ENCODE measurements at regions not wholly inside any gene's neighbourhood (a gene's known extent, or its start where the extent isn't known, plus 50 kb on each side); places are given as distances from the start of the nearest gene placed in this dataset.

- peak; percentile 83 for FAIRE-seq
- TF ChIP-seq POLR2A (IDR thresholded peaks at IDR 0.05; ENCODE audit: low read depth, low read length): no peak
- TF ChIP-seq TAF1 (IDR thresholded peaks at IDR 0.05; ENCODE audit: borderline replicate concordance, low read depth, low read length): no peak
- TF ChIP-seq POLR2AphosphoS5 (IDR thresholded peaks at IDR 0.05; ENCODE audit: low read depth, low read length): no peak
- no peak for DNase-seq (ENCODE audit: insufficient read length)
These were observed 72.3 kb upstream of the TNMD start for GRCh38 chrX:100512471-100512870.

- TF ChIP-seq TAF1 (IDR thresholded peaks at IDR 0.05; ENCODE audit: borderline replicate concordance, low read depth, low read length): no peak
- TF ChIP-seq POLR2AphosphoS5 (IDR thresholded peaks at IDR 0.05; ENCODE audit: low read depth, low read length): no peak
- no peak for TF ChIP-seq POLR2A (IDR thresholded peaks at IDR 0.05; ENCODE audit: low read depth, low read length)
- no peak for FAIRE-seq
- DNase-seq (ENCODE audit: insufficient read length): no peak
These were observed 84.7 kb upstream of the PCDH19 start for GRCh38 chrX:100494646-100495370.

- FAIRE-seq: no peak
These were observed 81.1 kb upstream of the PCDH19 start for GRCh38 chrX:100491174-100491573.

GRCh38 chrX:100487795-100488194 is 77.7 kb upstream of the PCDH19 start:
- DNase-seq (ENCODE audit: insufficient read length) (no peak), FAIRE-seq (no peak)
- TF ChIP-seq POLR2AphosphoS5 (IDR thresholded peaks at IDR 0.05; ENCODE audit: low read depth, low read length) (no peak), POLR2A (IDR thresholded peaks at IDR 0.05; ENCODE audit: low read depth, low read length) (no peak), TAF1 (IDR thresholded peaks at IDR 0.05; ENCODE audit: borderline replicate concordance, low read depth, low read length) (no peak)

More at GRCh38 chrX:100491174-100491573, 81.1 kb upstream of the PCDH19 start:
- no peak for DNase-seq (ENCODE audit: insufficient read length)
- no peak for TF ChIP-seq POLR2A (IDR thresholded peaks at IDR 0.05; ENCODE audit: low read depth, low read length)
- no peak for TF ChIP-seq TAF1 (IDR thresholded peaks at IDR 0.05; ENCODE audit: borderline replicate concordance, low read depth, low read length)
- no peak for TF ChIP-seq POLR2AphosphoS5 (IDR thresholded peaks at IDR 0.05; ENCODE audit: low read depth, low read length)

GRCh38 chrX:100484971-100485370 is 74.9 kb upstream of the PCDH19 start:
- DNase-seq (ENCODE audit: insufficient read length) (no peak), FAIRE-seq (no peak)
- TF ChIP-seq POLR2AphosphoS5 (IDR thresholded peaks at IDR 0.05; ENCODE audit: low read depth, low read length) (no peak), POLR2A (IDR thresholded peaks at IDR 0.05; ENCODE audit: low read depth, low read length) (no peak), TAF1 (IDR thresholded peaks at IDR 0.05; ENCODE audit: borderline replicate concordance, low read depth, low read length) (no peak)

- TF ChIP-seq POLR2AphosphoS5 (IDR thresholded peaks at IDR 0.05; ENCODE audit: low read depth, low read length) (no peak), TAF1 (IDR thresholded peaks at IDR 0.05; ENCODE audit: borderline replicate concordance, low read depth, low read length) (no peak), POLR2A (IDR thresholded peaks at IDR 0.05; ENCODE audit: low read depth, low read length) (no peak)
- FAIRE-seq: no peak
These were observed 69.3 kb upstream of the PCDH19 start for GRCh38 chrX:100479329-100479728.

GRCh38 chrX:100478714-100479306 is 68.7 kb upstream of the PCDH19 start:
- DNase-seq (ENCODE audit: insufficient read length) (no peak), FAIRE-seq (no peak)
- TF ChIP-seq POLR2A (IDR thresholded peaks at IDR 0.05; ENCODE audit: low read depth, low read length): no peak
- no peak for TF ChIP-seq TAF1 (IDR thresholded peaks at IDR 0.05; ENCODE audit: borderline replicate concordance, low read depth, low read length)
- TF ChIP-seq POLR2AphosphoS5 (IDR thresholded peaks at IDR 0.05; ENCODE audit: low read depth, low read length): no peak

More at GRCh38 chrX:100479329-100479728, 69.3 kb upstream of the PCDH19 start:
- no peak for DNase-seq (ENCODE audit: insufficient read length)

- TF ChIP-seq POLR2A (IDR thresholded peaks at IDR 0.05; ENCODE audit: low read depth, low read length): no peak
- no peak for TF ChIP-seq TAF1 (IDR thresholded peaks at IDR 0.05; ENCODE audit: borderline replicate concordance, low read depth, low read length)
- TF ChIP-seq POLR2AphosphoS5 (IDR thresholded peaks at IDR 0.05; ENCODE audit: low read depth, low read length): no peak
- DNase-seq (ENCODE audit: insufficient read length) (no peak), FAIRE-seq (no peak)
These were observed 67.9 kb upstream of the PCDH19 start for GRCh38 chrX:100477958-100478357.

- no peak for FAIRE-seq
- TF ChIP-seq TAF1 (IDR thresholded peaks at IDR 0.05; ENCODE audit: borderline replicate concordance, low read depth, low read length) (no peak), POLR2A (IDR thresholded peaks at IDR 0.05; ENCODE audit: low read depth, low read length) (no peak)
- DNase-seq (ENCODE audit: insufficient read length): no peak
These were observed 67.4 kb upstream of the PCDH19 start for GRCh38 chrX:100477467-100477866.

All from GM12892 (cell line).